ENCODE measurements at regions not wholly inside any gene's neighbourhood (a gene's known extent, or its start where the extent isn't known, plus 50 kb on each side); places are given as distances from the start of the nearest gene placed in this dataset.

- TF ChIP-seq EZH2 (IDR thresholded peaks at IDR 0.05) (no peak), EZH2phosphoT487 (IDR thresholded peaks at IDR 0.05) (no peak)
Measured at GRCh38 chrX:36462142-36462541, 542.6 kb downstream of the CFAP47 start.

All from neural progenitor cell (in vitro differentiated cells).